ENCODE measurements at regions not wholly inside any gene's neighbourhood (a gene's known extent, or its start where the extent isn't known, plus 50 kb on each side); places are given as distances from the start of the nearest gene placed in this dataset.
A peak's percentile ranks its signal among the peaks of the same experiment; 100 is the strongest.

GRCh38 chr6:149233056-149233715 is 84.3 kb upstream of the TAB2 start:
- ChIA-PET CTCF (interaction anchor here (1.0 kb wide), 2 partner anchors 18 to 199 kb away, joined by 3 to 4 read pairs; no protein-coding TSS in a partner anchor), POLR2A (interaction anchor here (0.7 to 1.5 kb wide), 3 partner anchors 84 to 188 kb away, joined by 3 to 4 read pairs (median 4); no protein-coding TSS in a partner anchor)
- H3K27me3 ChIP-seq (ENCODE audit: control insufficient read depth in 1 of 2, insufficient read depth in 2 of 2, low read length in 2 of 2), result no peaks in the 10 kb centered on the region
- H3K36me3 Mint-ChIP-seq (ENCODE audit: low read depth), result no peaks in the 10 kb centered on the region
- H3K27ac Mint-ChIP-seq, result peak overlapping the region; percentile 87
- H3K9me3 ChIP-seq (ENCODE audit: control insufficient read depth in 1 of 2, insufficient read depth in 1 of 2, low read length in 2 of 2), result peaks cover 0 to 7% of the 10 kb centered on the region in 2 experiments
- H3K9me3 Mint-ChIP-seq, result no peaks in the 10 kb centered on the region
- peaks cover 35% of the 10 kb centered on the region for H3K4me1 ChIP-seq (ENCODE audit: insufficient read depth, low read length)
- peak overlapping the region; percentile 81 to 87 for H3K27ac ChIP-seq (ENCODE audit: low read depth in 1 of 2, low read length in 2 of 2)
- ATAC-seq (ENCODE audit: poor library complexity) (peak; percentile 51), DNase-seq (peak; percentile 25 to 86 (median 42))
- TF ChIP-seq, protein P1, sequence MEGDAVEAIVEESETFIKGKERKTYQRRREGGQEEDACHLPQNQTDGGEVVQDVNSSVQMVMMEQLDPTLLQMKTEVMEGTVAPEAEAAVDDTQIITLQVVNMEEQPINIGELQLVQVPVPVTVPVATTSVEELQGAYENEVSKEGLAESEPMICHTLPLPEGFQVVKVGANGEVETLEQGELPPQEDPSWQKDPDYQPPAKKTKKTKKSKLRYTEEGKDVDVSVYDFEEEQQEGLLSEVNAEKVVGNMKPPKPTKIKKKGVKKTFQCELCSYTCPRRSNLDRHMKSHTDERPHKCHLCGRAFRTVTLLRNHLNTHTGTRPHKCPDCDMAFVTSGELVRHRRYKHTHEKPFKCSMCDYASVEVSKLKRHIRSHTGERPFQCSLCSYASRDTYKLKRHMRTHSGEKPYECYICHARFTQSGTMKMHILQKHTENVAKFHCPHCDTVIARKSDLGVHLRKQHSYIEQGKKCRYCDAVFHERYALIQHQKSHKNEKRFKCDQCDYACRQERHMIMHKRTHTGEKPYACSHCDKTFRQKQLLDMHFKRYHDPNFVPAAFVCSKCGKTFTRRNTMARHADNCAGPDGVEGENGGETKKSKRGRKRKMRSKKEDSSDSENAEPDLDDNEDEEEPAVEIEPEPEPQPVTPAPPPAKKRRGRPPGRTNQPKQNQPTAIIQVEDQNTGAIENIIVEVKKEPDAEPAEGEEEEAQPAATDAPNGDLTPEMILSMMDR (IDR thresholded peaks at IDR 0.05), result no peak
- H3K36me3 ChIP-seq (ENCODE audit: insufficient read depth, low read length), result no peaks in the 10 kb centered on the region
- H3K4me1 Mint-ChIP-seq (ENCODE audit: low read depth), result peaks cover 45% of the 10 kb centered on the region
- H3K4me3 ChIP-seq (ENCODE audit: low read length), result peak overlapping the region; percentile 9
- intact Hi-C loops (cut with DNase I, micrococcal nuclease), result loop anchor here in 1 of 2 experiments (5.0 kb wide), 1 partner anchor 84 kb away; the partner anchor contains the start of gene TAB2
- peak overlapping the region; percentile 40 for H3K4me3 Mint-ChIP-seq
- H3K27me3 Mint-ChIP-seq, result no peaks in the 10 kb centered on the region

DNA sequence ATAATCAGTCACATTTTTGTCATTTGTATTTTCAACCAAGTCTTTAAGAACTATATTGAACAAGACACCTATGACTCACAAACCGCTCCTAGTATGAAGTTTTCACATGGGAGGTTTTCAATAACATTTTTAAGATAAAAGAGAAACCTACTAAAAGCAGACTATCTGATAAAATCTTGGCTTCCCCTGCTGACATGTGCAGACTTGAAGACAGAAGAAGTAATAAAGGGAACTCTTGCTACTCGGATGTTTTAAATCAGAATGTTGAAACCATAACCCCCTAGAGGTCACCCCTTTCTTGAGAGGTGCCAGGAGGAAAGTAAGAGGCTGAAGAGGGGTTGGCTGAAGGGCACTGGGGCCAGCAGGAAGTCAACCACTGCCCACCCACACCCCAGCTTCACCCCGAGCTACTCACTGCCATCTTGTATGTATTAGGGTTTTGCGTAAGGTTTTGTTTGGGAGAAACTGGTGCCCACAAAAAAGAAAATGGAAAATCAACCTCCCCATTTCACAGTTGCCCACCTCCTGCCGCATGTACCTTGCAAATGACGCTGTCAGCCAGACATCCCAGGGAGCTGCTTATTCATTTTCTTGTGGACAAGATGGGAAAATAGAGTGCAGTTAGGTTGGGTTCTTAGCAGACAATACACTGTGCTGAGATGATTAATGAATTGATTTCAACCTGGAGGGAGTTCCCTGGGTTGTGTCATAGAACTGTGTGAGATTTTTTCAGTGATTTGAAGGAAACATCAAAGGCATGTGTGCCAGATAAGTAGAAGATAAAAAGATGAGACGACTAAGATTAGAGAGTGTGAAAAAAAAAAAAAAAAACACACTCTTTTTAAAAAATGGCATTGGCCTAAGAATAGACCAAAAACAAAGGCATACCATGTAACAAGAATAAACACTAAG is 83.2 kb upstream of the TAB2 start:
- no peaks in the 10 kb centered on the region for H3K9me3 Mint-ChIP-seq
- intact Hi-C loops (cut with DNase I, micrococcal nuclease), result loop anchor here (1.0 to 5.0 kb wide), 3 partner anchors 83 to 94 kb away; partner anchors contain the start of gene TAB2 (in 2 of the 2)
- Histone ChIP-seq H3K27me3 (ENCODE audit: control insufficient read depth in 1 of 2, insufficient read depth in 2 of 2, low read length in 2 of 2) (no peaks in the 10 kb centered on the region), H3K4me1 (ENCODE audit: insufficient read depth, low read length) (peaks cover 35% of the 10 kb centered on the region), H3K4me3 (ENCODE audit: low read length) (peak overlapping the region; percentile 26), H3K36me3 (ENCODE audit: insufficient read depth, low read length) (no peaks in the 10 kb centered on the region), H3K27ac (ENCODE audit: low read depth in 1 of 2, low read length in 2 of 2) (peak overlapping the region; percentile 84 to 87), H3K9me3 (ENCODE audit: control insufficient read depth in 1 of 2, insufficient read depth in 1 of 2, low read length in 2 of 2) (peaks cover 3 to 12% of the 10 kb centered on the region in 2 experiments)
- TF ChIP-seq, protein P1 (IDR thresholded peaks at IDR 0.05), result no peak
- POLR2A ChIA-PET, result interaction anchor here (0.6 to 1.4 kb wide), 2 partner anchors 12 to 82 kb away, joined by 3 to 4 read pairs; no protein-coding TSS in a partner anchor
- CTCF ChIA-PET, result interaction anchor here (0.7 to 1.5 kb wide), 4 partner anchors 10 to 198 kb away, joined by 3 to 11 read pairs (median 4); partner anchors contain the start of gene TAB2
- H3K36me3 Mint-ChIP-seq (ENCODE audit: low read depth), result no peaks in the 10 kb centered on the region
- peaks cover 45% of the 10 kb centered on the region for H3K4me1 Mint-ChIP-seq (ENCODE audit: low read depth)
- ATAC-seq (ENCODE audit: poor library complexity) (peak; percentile 63), DNase-seq (peak in 11 of 14 experiments; percentile 13 to 87 (median 34))
- peak overlapping the region; percentile 54 for H3K4me3 Mint-ChIP-seq
- peak overlapping the region; percentile 87 for H3K27ac Mint-ChIP-seq
- no peaks in the 10 kb centered on the region for H3K27me3 Mint-ChIP-seq

GRCh38 chr6:149235130-149235561 is 82.4 kb upstream of the TAB2 start:
- H3K4me3 Mint-ChIP-seq, result peak overlapping the region; percentile 13
- H3K9me3 ChIP-seq (ENCODE audit: control insufficient read depth in 1 of 2, insufficient read depth in 1 of 2, low read length in 2 of 2), result peaks cover 11 to 17% of the 10 kb centered on the region in 2 experiments
- TF ChIP-seq, protein P1 (IDR thresholded peaks at IDR 0.05), result no peak
- H3K27ac Mint-ChIP-seq, result peak overlapping the region; percentile 87
- no peaks in the 10 kb centered on the region for H3K36me3 ChIP-seq (ENCODE audit: insufficient read depth, low read length)
- H3K27me3 ChIP-seq (ENCODE audit: control insufficient read depth in 1 of 2, insufficient read depth in 2 of 2, low read length in 2 of 2), result no peaks in the 10 kb centered on the region
- CTCF ChIA-PET, result interaction anchor here (0.7 to 1.5 kb wide), 4 partner anchors 10 to 197 kb away, joined by 3 to 11 read pairs (median 4); partner anchors contain the start of gene TAB2
- POLR2A ChIA-PET, result interaction anchor here (0.6 kb wide), 1 partner anchor 11 kb away, joined by 3 read pairs; no protein-coding TSS in a partner anchor
- H3K4me1 ChIP-seq (ENCODE audit: insufficient read depth, low read length), result peaks cover 35% of the 10 kb centered on the region
- peaks cover 2% of the 10 kb centered on the region for H3K9me3 Mint-ChIP-seq
- intact Hi-C loops (cut with DNase I, micrococcal nuclease), result loop anchor here in 1 of 2 experiments (2.0 kb wide), 1 partner anchor 94 kb away; no protein-coding TSS in a partner anchor
- H3K27ac ChIP-seq (ENCODE audit: low read depth in 1 of 2, low read length in 2 of 2), result peak overlapping the region in 1 of 2 donors; percentile 87
- peaks cover 45% of the 10 kb centered on the region for H3K4me1 Mint-ChIP-seq (ENCODE audit: low read depth)
- ATAC-seq (ENCODE audit: poor library complexity), result no peak
- H3K36me3 Mint-ChIP-seq (ENCODE audit: low read depth), result no peaks in the 10 kb centered on the region
- no peak overlapping the region for H3K4me3 ChIP-seq (ENCODE audit: low read length)
- H3K27me3 Mint-ChIP-seq, result no peaks in the 10 kb centered on the region
- peak in 2 of 14 experiments; percentile 46 to 47 for DNase-seq

Data from CD4-positive, alpha-beta T cell (primary cell).